NCI-H510A (cell line): ENCODE measurements at regions not wholly inside any gene's neighbourhood (a gene's known extent, or its start where the extent isn't known, plus 50 kb on each side); places are given as distances from the start of the nearest gene placed in this dataset.
A peak's percentile ranks its signal among the peaks of the same experiment; 100 is the strongest.

ENCODE experiments used
- DNase-seq: peaks from one replicate; lab custom pipeline; 2025; lab: John Stamatoyannopoulos, UW

GRCh38 chr7:128145191-128145590 lies 95.9 kb upstream of the LEP start:
- no peak for DNase-seq

DNA sequence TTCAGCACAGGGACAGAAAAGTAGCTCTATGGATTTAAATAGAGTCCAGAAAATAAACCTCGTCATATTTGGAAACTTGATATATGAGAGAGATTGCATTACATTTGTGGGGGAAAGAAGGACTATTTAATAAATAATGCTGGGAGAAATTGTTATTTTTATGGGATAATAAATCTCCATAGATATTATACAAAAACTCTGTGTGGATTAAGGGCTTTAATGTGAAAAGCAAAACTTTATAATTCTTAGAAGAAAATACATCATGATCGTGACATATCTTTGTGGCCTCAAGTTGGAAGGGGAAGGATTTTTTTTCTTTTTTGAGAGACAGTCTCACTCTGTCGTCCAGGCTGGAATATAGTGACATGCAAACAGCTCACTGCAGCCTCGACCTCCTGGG lies 95.0 kb upstream of the LEP start:
- DNase-seq, result no peak

DNA sequence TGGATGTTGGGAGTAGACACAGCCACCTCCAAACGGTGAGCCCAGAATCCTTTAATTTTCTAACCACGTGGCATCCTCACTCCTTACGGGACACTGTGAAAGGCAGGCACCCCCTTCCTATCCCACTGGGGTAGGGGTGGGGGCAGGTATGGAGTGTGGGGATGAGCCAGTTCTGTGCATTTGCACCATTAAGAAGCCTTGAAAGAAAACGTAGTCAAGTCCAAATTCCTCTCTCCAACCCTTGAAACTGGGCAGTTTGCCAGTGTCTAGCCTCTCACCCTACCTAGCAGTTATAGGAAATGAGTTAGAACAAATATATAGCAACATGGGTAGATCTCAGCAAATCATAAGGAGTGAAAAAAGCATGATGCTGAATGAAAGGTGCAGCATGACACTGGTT lies 92.4 kb upstream of the LEP start:
- DNase-seq, result no peak

DNA sequence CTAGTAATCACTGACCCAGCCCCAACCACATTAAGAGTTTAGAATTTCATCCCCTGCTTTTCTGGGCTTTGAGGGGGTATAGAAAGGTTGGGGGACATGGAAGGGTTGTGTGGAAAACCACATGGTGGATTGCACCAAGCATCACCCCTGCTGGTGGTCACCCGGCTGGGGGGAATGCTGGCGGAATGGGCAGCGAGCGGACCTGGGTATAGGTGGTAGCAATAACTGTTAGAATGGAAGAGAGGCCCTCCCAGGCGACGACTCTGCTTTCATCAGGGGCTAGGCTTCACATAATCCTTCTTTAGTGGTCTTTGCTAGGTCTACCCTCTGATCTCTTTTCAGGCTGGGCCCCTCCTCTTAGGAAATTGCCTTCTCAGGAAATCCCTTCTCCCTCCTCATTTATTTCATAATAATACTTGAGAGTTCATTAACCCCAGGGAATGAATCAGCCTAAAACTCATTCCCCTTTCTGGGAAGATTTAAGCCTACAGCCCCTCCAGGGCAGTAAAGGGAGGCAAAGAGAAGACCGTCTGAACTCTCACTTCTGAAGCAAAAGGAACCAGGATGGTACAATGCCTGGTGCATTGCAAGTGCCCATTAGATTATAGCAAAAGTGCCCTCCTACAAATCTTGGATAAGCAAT lies 90.7 kb upstream of the LEP start:
- no peak for DNase-seq

DNA sequence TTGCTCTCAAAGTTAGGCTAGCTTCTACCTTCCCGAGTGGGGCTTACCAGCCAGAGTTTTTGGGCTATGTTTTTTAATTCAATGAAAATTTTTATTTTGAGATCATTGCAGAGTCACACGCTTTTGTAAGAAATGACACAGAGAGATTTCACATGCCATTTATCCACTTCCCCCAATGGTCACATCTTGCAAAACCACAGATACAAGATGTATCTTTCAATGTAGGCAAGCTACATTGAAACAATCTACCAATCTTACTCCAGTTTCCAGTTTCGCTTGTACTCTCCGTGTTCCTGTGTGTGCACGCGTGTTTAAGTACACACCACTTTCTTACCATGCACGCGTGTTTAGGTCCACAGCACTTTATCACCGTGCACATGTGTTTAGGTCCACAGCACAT lies 89.4 kb upstream of the LEP start:
- no peak for DNase-seq

GRCh38 chr7:128152721-128153120 lies 88.4 kb upstream of the LEP start:
- DNase-seq, result no peak

DNA sequence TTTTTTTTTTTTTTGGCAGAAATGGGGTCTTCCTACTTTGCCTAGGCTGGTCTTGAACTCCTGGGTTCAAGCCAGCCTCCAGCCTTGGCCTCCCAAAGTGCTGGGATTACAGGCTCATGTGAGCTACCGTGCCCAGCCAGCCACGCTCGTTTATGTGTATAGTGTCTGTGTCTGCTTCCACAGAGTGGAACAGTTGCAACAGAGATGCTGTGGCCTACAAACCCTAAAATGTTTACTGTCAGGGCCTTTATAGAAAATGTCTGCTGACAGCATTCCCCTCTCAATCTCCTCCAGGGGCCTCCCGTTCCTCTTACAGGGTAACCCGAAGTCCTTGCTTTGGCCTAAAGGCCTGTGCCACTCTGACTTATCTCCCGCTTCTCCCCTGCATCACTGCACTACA lies 87.6 kb upstream of the LEP start:
- DNase-seq, result no peak

- DNase-seq, result no peak
These were observed 86.6 kb upstream of the LEP start for GRCh38 chr7:128154504-128154903.

DNA sequence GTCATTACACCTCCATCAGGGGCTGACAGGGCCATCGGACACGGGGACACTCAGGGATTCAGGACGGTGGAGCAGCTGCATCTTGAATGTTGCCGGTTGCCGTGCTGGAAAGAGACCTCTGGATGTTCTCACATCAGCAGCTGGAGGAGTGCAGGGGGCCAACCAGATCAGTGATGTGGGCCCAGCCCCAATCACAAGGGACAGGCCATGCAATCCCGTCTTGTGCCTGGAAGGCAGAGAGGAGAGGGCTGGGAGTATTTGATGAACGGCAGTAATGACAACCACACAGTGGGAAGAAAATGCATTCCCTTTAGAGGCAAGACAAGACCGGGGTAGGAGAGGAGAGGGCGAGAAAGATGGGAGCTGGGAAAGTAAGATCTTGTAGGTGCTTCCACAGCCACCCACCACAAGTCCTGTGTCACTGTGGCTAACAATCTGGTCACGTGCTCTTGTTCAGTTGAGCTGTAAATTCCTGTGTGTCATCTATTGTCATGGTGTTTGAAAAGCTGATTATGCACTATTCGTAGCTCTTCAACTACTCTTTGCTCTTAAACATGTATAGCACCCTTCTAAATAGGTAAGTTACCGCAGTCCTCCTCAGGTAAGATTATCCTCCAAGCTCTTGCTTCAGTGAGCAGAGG lies 85.9 kb upstream of the LEP start:
- DNase-seq, result no peak

DNA sequence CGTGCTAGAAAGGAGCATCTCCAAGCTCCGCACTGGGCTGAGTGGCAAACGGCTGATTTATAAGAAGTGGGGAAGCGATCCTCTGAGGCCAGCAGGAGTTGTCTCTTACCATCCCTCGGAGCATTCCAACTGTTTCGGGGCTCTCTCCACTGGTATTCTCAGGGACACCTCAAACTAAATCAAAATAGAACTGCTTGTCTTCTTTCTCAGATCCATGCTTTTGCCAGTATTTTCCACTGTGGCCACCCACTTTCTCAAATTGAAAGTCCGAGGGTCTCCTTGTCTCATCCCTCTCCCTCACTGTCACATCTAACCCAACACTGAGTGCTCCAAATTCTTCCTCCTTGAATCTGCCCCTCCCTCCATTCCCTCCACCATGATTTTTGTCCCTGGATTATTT lies 83.2 kb upstream of the LEP start:
- no peak for DNase-seq

DNA sequence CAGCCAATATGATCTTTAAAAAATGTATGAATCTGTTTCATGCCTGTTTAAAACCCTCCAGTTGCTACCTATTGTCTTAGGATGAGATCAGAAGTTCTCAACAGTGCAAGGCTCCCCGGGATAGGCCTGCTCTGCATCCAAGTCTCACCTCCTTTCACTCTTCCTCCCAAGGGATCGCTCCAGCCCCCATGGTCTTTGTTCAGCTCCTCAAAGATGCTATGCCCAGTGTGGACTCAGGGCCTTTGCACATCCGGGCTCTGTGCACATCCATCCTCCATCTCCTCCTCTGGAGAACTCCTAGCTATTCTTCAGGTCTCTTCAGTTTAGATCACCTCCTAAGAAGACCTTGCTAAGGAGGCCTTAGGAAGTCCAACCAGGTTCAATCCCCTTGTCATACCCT lies 82.7 kb upstream of the LEP start:
- DNase-seq, result no peak

GRCh38 chr7:128160296-128160695 lies 80.8 kb upstream of the LEP start:
- no peak for DNase-seq

DNA sequence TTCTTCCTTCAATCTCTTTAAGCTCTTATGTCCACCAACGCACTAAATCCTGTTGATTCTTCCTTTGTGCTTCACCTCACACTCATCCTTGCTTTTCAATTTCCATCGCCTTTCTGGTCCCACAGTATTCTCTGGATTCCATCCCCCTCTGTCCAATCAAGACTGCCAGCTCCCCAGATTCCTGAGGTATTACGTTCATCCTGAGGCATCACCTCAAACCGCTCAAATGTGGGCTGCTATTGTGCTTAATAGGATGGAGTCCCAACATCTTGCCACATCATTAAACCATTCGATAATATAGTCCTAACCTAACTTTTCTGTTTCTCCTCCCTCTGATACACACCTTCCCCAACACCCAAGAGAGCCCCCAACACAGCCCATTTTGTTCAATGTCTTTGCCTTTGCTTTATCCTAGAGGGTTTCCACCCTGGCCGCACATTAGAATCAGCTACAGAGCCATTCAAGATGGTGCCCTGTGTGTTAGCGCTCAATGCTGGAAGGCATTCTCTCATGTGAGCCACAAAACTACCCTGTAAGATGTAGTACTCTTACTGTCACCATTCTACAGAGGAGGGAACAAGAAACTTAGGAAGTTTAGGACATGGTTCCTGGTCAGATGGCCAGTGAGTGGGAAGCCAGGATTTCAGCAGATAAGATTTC lies 79.5 kb upstream of the LEP start:
- DNase-seq, result no peak

DNA sequence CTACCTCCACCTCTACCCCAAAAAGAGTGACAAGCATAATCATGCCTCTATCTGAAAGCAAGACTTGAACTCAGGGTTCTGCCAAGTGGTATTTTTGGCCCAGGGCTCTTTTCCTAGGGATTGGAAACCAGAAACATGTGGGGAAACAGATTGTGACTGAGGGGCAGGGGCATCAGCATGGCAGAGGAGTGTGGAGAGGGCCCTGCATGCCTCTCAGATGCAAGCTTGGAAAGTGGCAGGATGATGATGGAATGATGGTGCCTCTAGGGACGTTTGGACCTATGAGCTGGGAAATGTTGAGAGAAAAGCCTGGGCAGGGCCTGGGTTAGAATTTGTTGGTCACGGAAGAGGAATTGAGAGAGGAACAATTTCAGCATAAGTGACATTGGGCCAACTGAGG lies 78.4 kb upstream of the LEP start:
- DNase-seq, result no peak

- no peak for DNase-seq
These were observed 77.6 kb upstream of the LEP start for GRCh38 chr7:128163473-128163872.

DNA sequence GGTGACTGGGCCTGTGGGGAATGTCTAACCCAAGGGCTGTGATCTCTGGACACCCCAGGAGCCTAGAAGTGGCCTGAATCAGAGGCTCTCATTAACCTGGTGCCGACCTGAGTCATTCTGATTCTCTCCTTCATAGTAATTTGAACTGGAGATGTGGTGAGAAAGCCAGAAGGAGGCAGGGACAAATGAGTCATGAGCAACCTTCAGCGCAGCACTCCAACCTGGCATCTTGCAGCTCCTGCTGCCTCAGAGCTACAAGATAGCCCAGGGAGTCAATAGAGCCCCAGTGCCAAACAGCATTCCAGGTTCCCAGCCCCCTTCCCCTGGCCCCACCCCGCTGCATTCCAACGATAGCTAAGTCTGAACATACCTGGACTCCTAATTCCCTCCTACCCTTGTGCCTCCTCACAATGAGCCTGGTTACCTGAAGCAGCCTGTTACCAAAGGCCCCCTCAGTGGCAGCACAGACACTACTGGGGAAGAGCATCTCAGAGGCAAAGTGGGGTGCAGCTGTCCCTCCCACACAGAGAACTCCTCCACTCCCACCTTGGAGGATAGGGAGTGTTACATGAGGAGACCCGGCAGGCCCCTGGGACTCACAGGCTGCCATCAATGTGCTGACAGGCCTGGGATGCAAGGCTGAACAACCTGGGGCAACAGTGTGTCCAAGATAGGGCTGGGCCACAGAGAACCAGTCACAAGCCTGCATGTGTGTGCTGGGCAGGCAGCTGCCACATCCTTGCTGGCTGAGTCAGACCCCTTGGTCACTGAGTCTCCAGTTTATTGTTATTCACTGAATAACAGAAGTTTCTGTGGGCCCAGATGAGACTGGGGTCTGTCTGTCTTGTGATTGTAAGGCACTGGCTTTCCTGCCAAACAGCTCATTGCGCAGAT lies 76.8 kb upstream of the LEP start:
- no peak for DNase-seq

DNA sequence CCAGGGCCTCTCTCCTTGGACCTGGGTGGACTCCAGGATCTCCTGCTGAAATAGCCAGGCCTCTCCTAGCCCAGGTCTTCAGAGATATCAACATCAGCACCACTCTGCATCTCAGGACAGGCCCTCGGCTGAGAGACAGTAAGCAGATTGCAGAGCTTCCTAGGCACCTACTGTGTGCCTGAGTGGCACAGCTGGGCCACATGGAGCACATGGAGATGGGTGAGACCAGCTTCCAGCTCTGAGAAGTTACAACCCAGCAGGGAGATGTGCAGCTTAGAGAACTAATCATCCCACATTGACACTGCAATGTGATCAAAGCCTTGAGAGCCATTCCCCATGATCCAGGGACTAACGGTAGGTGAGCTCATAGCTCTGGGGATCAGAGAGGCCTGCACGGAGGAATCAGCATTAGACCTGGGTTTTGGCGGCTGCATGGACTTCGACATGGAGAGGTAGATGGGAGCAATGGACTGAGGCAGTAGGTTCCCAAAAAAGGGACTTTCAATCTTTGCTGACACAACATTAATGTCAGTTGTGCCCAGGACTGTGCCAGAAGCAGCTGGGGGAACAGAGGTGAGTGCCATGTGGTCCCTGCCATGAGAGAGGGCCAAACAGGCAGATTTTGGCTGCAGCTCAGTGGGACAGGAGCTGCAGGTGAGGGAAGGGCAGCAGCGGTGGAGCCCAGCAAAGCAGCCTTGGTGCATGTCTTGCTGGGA lies 76.0 kb upstream of the LEP start:
- no peak for DNase-seq

GRCh38 chr7:128165927-128166420 lies 75.1 kb upstream of the LEP start:
- DNase-seq, result no peak

DNA sequence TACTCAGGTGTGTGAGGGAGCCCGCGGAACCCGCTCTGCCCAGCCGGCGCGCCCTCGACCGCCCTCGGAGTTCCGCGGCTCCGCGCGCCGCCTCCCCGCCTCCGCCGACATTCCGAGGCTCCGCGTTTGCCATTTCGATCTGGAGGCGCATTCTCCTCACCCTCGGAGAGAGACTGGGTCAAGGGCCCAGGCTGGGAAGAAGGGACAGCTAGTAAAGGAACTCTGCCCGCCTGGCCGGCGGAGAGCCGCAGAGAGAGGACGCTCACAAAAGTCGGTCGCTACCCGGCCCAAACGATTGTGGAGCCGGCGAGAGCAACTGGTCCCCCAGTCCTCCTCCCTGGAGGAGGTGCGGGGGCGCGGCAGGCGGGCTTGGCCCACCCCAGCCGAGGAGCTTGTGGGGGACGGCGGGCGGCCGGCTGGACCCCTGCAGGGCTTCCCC lies 74.5 kb upstream of the LEP start:
- no peak for DNase-seq

DNA sequence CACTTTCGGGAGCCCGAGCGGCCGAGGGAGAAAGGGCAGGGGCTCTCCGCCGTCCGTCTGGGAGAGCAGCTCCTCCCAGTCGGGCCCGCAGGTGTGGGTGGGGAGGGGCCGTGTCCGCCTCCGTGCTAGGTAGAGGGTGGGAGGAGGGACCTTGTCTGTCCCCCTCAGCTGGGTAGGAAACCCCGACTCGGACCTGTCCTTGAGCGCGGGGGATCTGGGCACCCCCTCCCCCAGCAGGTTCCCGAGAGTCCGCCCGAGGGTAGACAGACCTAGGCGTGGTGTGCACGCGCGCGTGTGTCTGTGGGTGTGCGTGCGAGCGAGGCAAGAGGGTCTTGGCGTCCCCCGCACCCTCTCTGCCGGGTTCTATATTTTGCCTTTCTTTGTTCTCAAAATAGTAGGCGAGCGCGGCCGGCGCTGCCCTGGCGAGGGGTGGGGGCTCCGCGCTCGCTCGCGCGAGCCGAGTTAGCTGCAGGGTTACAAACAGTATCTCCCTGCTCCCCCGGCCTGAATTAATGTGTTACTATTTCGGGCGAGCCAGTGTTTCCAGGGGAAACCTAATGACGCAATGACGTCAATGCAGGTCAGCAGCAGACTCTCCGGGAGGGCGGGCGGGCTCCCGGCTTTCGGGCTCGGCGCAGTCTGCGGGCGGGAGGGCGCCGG lies 73.9 kb upstream of the LEP start:
- peak; percentile 37 for DNase-seq
